PC-9 (cell line): ENCODE measurements at regions not wholly inside any gene's neighbourhood (a gene's known extent, or its start where the extent isn't known, plus 50 kb on each side); places are given as distances from the start of the nearest gene placed in this dataset.

ENCODE experiments used
- BruUV-seq: library from RNA; stranded (reverse); fragments of 400-500 nt; replicated peaks from 2 replicates; lab custom pipeline; 2021; lab: Mats Ljungman, UMichigan
- CTCF ChIA-PET: fragments of 300-600 bp; sonication (Branson Sonifier 250); formaldehyde crosslinking; loops from one replicate; lab custom pipeline; 2022; ENCODE audit warnings: antibody characterized with exemption; lab: Charles Lee
- POLR2A ChIA-PET: fragments of 300-600 bp; sonication (Branson Sonifier 250); formaldehyde crosslinking; loops from one replicate; lab custom pipeline; 2022; ENCODE audit warnings: antibody characterized with exemption; ENCODE audit not compliant: unreplicated experiment; lab: Charles Lee
- DNase-seq, 2 experiments: peaks; one replicate each; pipeline versions ENCODE4 v3.0.0 to v3.0.0-alpha.2; 2015 to 2022; ENCODE audit warnings: mixed read lengths in 1 of 2
- H2AFZ ChIP-seq: fragments of 200-600 bp; sonication (generic); 2 replicates; pipeline ENCODE4 v1.8.1; 2017; ENCODE audit warnings: antibody characterized with exemption
- H3F3A ChIP-seq: fragments of 200-600 bp; sonication (generic); 2 replicates; pipeline ENCODE4 v1.8.1; 2017; ENCODE audit warnings: antibody characterized with exemption, mild to moderate bottlenecking, low read depth; ENCODE audit not compliant: insufficient read depth
- H3K27ac ChIP-seq: fragments of 200-600 bp; sonication (generic); 2 replicates; pipeline ENCODE4 v1.6.1; 2016; ENCODE audit warnings: mixed run types
- H3K27me3 ChIP-seq: fragments of 200-600 bp; sonication (generic); 2 replicates; pipeline ENCODE4 v1.6.1; 2016; ENCODE audit warnings: low read depth, mixed run types; ENCODE audit not compliant: insufficient read depth
- H3K36me3 ChIP-seq: fragments of 200-600 bp; sonication (generic); 2 replicates; pipeline ENCODE4 v1.6.1; 2016; ENCODE audit warnings: low read depth, mixed run types
- H3K4me1 ChIP-seq: fragments of 200-600 bp; sonication (generic); replicated peaks from 2 replicates; pipeline ENCODE4 v1.6.1; 2016; ENCODE audit warnings: mixed run types; ENCODE audit not compliant: insufficient read depth
- H3K4me2 ChIP-seq: fragments of 200-600 bp; sonication (generic); 2 replicates; pipeline ENCODE4 v1.6.1; 2017; ENCODE audit warnings: mixed run types
- H3K4me3 ChIP-seq: fragments of 200-600 bp; sonication (generic); 2 replicates; pipeline ENCODE4 v1.6.1; 2016; ENCODE audit warnings: mixed run types
- H3K79me2 ChIP-seq: fragments of 200-600 bp; sonication (generic); 2 replicates; pipeline ENCODE4 v1.6.1; 2017; ENCODE audit warnings: low read depth, mixed run types
- H3K9me2 ChIP-seq: fragments of 200-600 bp; sonication (generic); 2 replicates; pipeline ENCODE4 v1.8.1; 2017; ENCODE audit warnings: mild to moderate bottlenecking; ENCODE audit not compliant: insufficient read depth
- H3K9me3 ChIP-seq: fragments of 200-600 bp; sonication (generic); 2 replicates; pipeline ENCODE4 v1.8.1; 2016; ENCODE audit warnings: low read depth; ENCODE audit not compliant: insufficient read depth
- H4K20me1 ChIP-seq: fragments of 200-600 bp; sonication (generic); 2 replicates; pipeline ENCODE4 v1.8.1; 2017; ENCODE audit not compliant: insufficient read depth
- EZH2 ChIP-seq: fragments of 200-600 bp; sonication (generic); IDR thresholded peaks from 2 replicates; pipeline ENCODE4 v1.8.0; 2017; ENCODE audit warnings: antibody characterized with exemption, low read depth
- intact Hi-C: fragments of 100-400 bp; cut with micrococcal nuclease; formaldehyde crosslinking; loops from one replicate; pipeline ENCODE4 v1.10.0; 2022; ENCODE audit not compliant: unreplicated experiment
- TF ChIP-seq, protein P1 (sequence below): fragments of 200-600 bp; sonication (generic); conservative IDR thresholded peaks from 2 replicates; pipeline ENCODE4 v1.6.1; 2017; ENCODE audit warnings: mixed run types, antibody characterized with exemption, mild to moderate bottlenecking, moderate library complexity

- intact Hi-C loops, result no loop called here
- H2AFZ ChIP-seq, result no peak overlapping the region
These were observed 267.3 kb upstream of the SLITRK5 start for GRCh38 chr13:87403748-87404432.

GRCh38 chr13:87426742-87427141 lies 244.4 kb upstream of the SLITRK5 start:
- Histone ChIP-seq H3K36me3 (no peaks in the 10 kb centered on the region), H3K9me2 (0 out of 2 replicates have a peak, but pooled peaks cover 3% of the 10 kb centered on the region), H3K27ac (no peak overlapping the region), H3F3A (no peaks in the 10 kb centered on the region), H4K20me1 (no peaks in the 10 kb centered on the region), H3K4me1 (no peaks in the 10 kb centered on the region), H3K4me2 (no peak overlapping the region), H3K79me2 (no peaks in the 10 kb centered on the region), H2AFZ (no peak overlapping the region), H3K4me3 (no peak overlapping the region), H3K27me3 (no peaks in the 10 kb centered on the region), H3K9me3 (no peaks in the 10 kb centered on the region)
- BruUV-seq, result no TSS peak
- CTCF ChIA-PET, result no interaction called here
- POLR2A ChIA-PET, result interaction anchor here (0.7 kb wide), 1 partner anchor 1752 kb away, joined by 4 read pairs; no protein-coding TSS in a partner anchor
- intact Hi-C loops, result no loop called here
- DNase-seq, result no peak
- no peak for TF ChIP-seq EZH2
- TF ChIP-seq, protein P1, sequence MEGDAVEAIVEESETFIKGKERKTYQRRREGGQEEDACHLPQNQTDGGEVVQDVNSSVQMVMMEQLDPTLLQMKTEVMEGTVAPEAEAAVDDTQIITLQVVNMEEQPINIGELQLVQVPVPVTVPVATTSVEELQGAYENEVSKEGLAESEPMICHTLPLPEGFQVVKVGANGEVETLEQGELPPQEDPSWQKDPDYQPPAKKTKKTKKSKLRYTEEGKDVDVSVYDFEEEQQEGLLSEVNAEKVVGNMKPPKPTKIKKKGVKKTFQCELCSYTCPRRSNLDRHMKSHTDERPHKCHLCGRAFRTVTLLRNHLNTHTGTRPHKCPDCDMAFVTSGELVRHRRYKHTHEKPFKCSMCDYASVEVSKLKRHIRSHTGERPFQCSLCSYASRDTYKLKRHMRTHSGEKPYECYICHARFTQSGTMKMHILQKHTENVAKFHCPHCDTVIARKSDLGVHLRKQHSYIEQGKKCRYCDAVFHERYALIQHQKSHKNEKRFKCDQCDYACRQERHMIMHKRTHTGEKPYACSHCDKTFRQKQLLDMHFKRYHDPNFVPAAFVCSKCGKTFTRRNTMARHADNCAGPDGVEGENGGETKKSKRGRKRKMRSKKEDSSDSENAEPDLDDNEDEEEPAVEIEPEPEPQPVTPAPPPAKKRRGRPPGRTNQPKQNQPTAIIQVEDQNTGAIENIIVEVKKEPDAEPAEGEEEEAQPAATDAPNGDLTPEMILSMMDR, result no peak

More at GRCh38 chr13:87403748-87404432, 267.3 kb upstream of the SLITRK5 start:
- no peak overlapping the region for H3K4me2 ChIP-seq
- no peak overlapping the region for H3K4me3 ChIP-seq
- no peaks in the 10 kb centered on the region for H3K36me3 ChIP-seq
- no TSS peak for BruUV-seq
- no peaks in the 10 kb centered on the region for H3K9me3 ChIP-seq
- no peaks in the 10 kb centered on the region for H3K27me3 ChIP-seq
- H3K9me2 ChIP-seq, result no peaks in the 10 kb centered on the region
- H3K27ac ChIP-seq, result no peak overlapping the region
- H3K4me1 ChIP-seq, result no peaks in the 10 kb centered on the region
- no peak for TF ChIP-seq EZH2
- TF ChIP-seq, protein P1, result no peak
- no peaks in the 10 kb centered on the region for H4K20me1 ChIP-seq
- no peak for DNase-seq
- no peaks in the 10 kb centered on the region for H3K79me2 ChIP-seq
- ChIA-PET CTCF (no interaction called here), POLR2A (no interaction called here)
- no peaks in the 10 kb centered on the region for H3F3A ChIP-seq

DNA sequence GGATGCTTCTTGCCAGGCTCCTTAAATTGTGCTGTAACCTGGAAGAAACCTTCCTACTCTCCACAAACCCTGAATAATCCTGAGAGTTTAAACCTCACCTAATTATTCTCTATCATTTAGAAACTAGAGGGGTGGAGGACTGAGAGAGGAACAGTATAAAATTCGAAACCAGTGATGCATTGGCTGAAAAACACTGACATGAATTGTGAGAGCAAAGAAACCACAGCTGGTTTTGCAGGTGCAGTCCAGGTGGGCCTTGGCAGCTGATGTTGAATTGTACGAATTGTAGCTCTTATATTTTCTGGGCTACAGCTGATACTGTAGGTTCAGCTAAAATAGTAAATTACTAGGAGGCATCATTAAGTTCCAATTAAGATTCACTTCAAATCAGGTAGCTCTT lies 227.0 kb upstream of the SLITRK5 start:
- Histone ChIP-seq H4K20me1 (no peaks in the 10 kb centered on the region; the same call in 1 of the 2 replicates), H3K79me2 (no peaks in the 10 kb centered on the region), H3K4me3 (no peak overlapping the region), H3K27me3 (no peaks in the 10 kb centered on the region), H3K4me2 (no peak overlapping the region), H3K9me2 (no peaks in the 10 kb centered on the region), H3F3A (no peaks in the 10 kb centered on the region), H3K4me1 (no peaks in the 10 kb centered on the region), H2AFZ (no peak overlapping the region), H3K36me3 (no peaks in the 10 kb centered on the region), H3K27ac (no peak overlapping the region), H3K9me3 (no peaks in the 10 kb centered on the region)
- TF ChIP-seq, protein P1, result no peak
- TF ChIP-seq EZH2, result no peak
- intact Hi-C loops, result no loop called here
- ChIA-PET CTCF (no interaction called here), POLR2A (no interaction called here)
- DNase-seq, result no peak
- no TSS peak for BruUV-seq
